ENCODE measurements at regions not wholly inside any gene's neighbourhood (a gene's known extent, or its start where the extent isn't known, plus 50 kb on each side); places are given as distances from the start of the nearest gene placed in this dataset.

DNA sequence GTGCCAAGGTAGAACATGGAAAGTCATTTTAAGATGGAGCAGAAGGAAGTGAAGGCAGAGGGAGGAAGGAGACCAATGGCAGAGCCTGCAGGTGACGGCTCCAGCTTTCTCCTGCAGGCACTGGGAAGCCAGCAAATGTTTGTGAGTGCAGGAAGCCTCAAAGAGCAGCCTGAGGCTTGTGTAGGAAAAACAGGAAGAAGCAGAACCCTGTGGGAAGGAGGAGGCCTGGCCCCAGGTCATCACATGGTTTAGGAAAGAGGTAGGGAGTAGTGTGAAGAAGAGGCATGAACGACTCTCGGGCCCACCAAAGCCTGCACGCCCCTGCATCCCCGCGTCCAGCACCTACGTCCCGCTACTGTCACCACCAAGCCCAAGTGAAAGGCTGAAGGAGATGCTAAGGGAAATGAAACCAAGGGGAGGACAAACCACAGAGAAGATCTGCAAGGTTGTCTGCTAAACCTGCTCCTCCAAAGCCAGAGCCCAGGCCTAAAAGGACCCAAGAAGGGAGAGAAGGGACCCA, 151.5 kb downstream of the CHST1 start:
- TF ChIP-seq, protein P1, sequence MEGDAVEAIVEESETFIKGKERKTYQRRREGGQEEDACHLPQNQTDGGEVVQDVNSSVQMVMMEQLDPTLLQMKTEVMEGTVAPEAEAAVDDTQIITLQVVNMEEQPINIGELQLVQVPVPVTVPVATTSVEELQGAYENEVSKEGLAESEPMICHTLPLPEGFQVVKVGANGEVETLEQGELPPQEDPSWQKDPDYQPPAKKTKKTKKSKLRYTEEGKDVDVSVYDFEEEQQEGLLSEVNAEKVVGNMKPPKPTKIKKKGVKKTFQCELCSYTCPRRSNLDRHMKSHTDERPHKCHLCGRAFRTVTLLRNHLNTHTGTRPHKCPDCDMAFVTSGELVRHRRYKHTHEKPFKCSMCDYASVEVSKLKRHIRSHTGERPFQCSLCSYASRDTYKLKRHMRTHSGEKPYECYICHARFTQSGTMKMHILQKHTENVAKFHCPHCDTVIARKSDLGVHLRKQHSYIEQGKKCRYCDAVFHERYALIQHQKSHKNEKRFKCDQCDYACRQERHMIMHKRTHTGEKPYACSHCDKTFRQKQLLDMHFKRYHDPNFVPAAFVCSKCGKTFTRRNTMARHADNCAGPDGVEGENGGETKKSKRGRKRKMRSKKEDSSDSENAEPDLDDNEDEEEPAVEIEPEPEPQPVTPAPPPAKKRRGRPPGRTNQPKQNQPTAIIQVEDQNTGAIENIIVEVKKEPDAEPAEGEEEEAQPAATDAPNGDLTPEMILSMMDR (IDR thresholded peaks at IDR 0.05; ENCODE audit: low read depth, low read length): no peak
- no peak for TF ChIP-seq POLR2A (IDR thresholded peaks at IDR 0.05; ENCODE audit: extremely low read depth, insufficient read length)
